K562 (cell line): ENCODE measurements at regions not wholly inside any gene's neighbourhood (a gene's known extent, or its start where the extent isn't known, plus 50 kb on each side); places are given as distances from the start of the nearest gene placed in this dataset.

Experiments
- ARID2 ChIP-seq: fragments of 450-650 bp; IDR thresholded peaks from 2 replicates; pipeline ENCODE4 v1.6.1; 2017; ENCODE audit warnings: antibody characterized with exemption, mild to moderate bottlenecking
- DEAF1 ChIP-seq: fragments of 450-650 bp; formaldehyde crosslinking; IDR thresholded peaks from 2 replicates; pipeline ENCODE4 v1.4.0; 2020; ENCODE audit warnings: mild to moderate bottlenecking, moderate library complexity
- FOXK2 ChIP-seq, 2 experiments: fragments of 450-650 bp; IDR thresholded peaks in 1 of 2; conservative IDR thresholded peaks in 1 of 2; 2 replicates each; pipeline ENCODE4 v1.6.1; 2016; ENCODE audit warnings: low read depth in 2 of 2, mild to moderate bottlenecking in 1 of 2
- KLF16 ChIP-seq: IDR thresholded peaks from 2 replicates; pipeline ENCODE4 v1.6.1; 2016; ENCODE audit warnings: antibody characterized with exemption
- LCOR ChIP-seq: sonication (generic); formaldehyde crosslinking; IDR thresholded peaks from 2 replicates; pipeline ENCODE4 v1.8.0; 2022; ENCODE audit warnings: mild to moderate bottlenecking, missing genetic modification reagents
- RAD21 ChIP-seq, 2 experiments: fragments of 250-450 bp in 1 of 2; fragments of 450-650 bp in 1 of 2; sonication (Bioruptor Pico) in 1 of 2; formaldehyde crosslinking in 1 of 2; IDR thresholded peaks in 1 of 2; conservative IDR thresholded peaks in 1 of 2; 2 replicates each; pipeline versions ENCODE4 v1.4.0 to v1.8.0; 2020 to 2022; ENCODE audit warnings: mild to moderate bottlenecking in 2 of 2, moderate library complexity in 1 of 2
- REST ChIP-seq, 2 experiments: fragments of 450-650 bp; formaldehyde crosslinking in 1 of 2; IDR thresholded peaks; 2 replicates each; pipeline versions ENCODE4 v1.4.0 to v1.6.1; 2014 to 2020; ENCODE audit warnings: mild to moderate bottlenecking in 2 of 2, borderline replicate concordance in 1 of 2, low read depth in 1 of 2
- SMC3 ChIP-seq: conservative IDR thresholded peaks from 2 replicates; pipeline ENCODE4 v1.6.1; 2011; ENCODE audit warnings: low read depth, low read length, improper control_type of control experiment; ENCODE audit not compliant: insufficient read depth
- ZKSCAN8 ChIP-seq: fragments of 200-800 bp; sonication (Bioruptor generic); IDR thresholded peaks from 2 replicates; pipeline ENCODE4 v1.6.1; 2016; ENCODE audit warnings: missing genetic modification characterization, missing compliant biosample characterization

GRCh38 chr5:103808464-103809106 is 246.0 kb upstream of the NUDT12 start (continued):
- TF ChIP-seq REST (IDR thresholded peaks at IDR 0.05; ENCODE audit: borderline replicate concordance): peak; percentile 63; the same call in 1 of the 2 replicates
- TF ChIP-seq REST (CRISPR knock-in tag; IDR thresholded peaks at IDR 0.05; ENCODE audit: low read depth): no peak
- TF ChIP-seq FOXK2 (conservative IDR thresholded peaks at IDR 0.05 in 1 of 2, IDR thresholded peaks at IDR 0.05 in 1 of 2; ENCODE audit: low read depth in 2 of 2): peak; percentile 52 to 57; a peak in 1 of 4 replicates
- TF ChIP-seq RAD21 (CRISPR knock-in tag; conservative IDR thresholded peaks at IDR 0.05 in 1 of 2, IDR thresholded peaks at IDR 0.05 in 1 of 2): peak; percentile 84 to 86
- TF ChIP-seq ZKSCAN8 (CRISPR knock-in tag): no peak
- TF ChIP-seq DEAF1: peak; percentile 68
- peak; percentile 62 for TF ChIP-seq SMC3
- 0 out of 2 replicates have a peak, but pooled peaks have one; percentile 30 for TF ChIP-seq ARID2
- TF ChIP-seq LCOR: no peak
- peak; percentile 35; the same call in 1 of the 2 replicates for TF ChIP-seq KLF16
